Fibroblast of lung (primary cell): ENCODE measurements at regions not wholly inside any gene's neighbourhood (a gene's known extent, or its start where the extent isn't known, plus 50 kb on each side); places are given as distances from the start of the nearest gene placed in this dataset.

ENCODE experiments used
- DNase-seq, 2 donors: peaks; one replicate each; pipeline versions ENCODE4 v3.0.0 to v3.0.0-alpha.2; 2010; ENCODE audit warnings: low read depth in 2 of 2
- H2AFZ ChIP-seq: 2 replicates; pipeline ENCODE4 v1.5.1; 2012; ENCODE audit warnings: low read length, control low read depth, inconsistent platforms
- H3K27ac ChIP-seq: 2 replicates; pipeline ENCODE4 v1.5.1; 2011; ENCODE audit warnings: low read length, control low read depth; ENCODE audit not compliant: insufficient read depth
- H3K27me3 ChIP-seq: 2 replicates; pipeline ENCODE4 v1.5.1; 2011; ENCODE audit warnings: mild to moderate bottlenecking, low read length; ENCODE audit not compliant: control insufficient read depth, insufficient read depth
- H3K36me3 ChIP-seq: 2 replicates; pipeline ENCODE4 v1.5.1; 2011; ENCODE audit warnings: low read length; ENCODE audit not compliant: control insufficient read depth, insufficient read depth
- H3K4me1 ChIP-seq: 2 replicates; pipeline ENCODE4 v1.5.1; 2011; ENCODE audit warnings: low read length; ENCODE audit not compliant: control insufficient read depth, insufficient read depth; ENCODE audit errors: extremely low read depth
- H3K4me2 ChIP-seq: 2 replicates; pipeline ENCODE4 v1.5.1; 2011; ENCODE audit warnings: low read length, control low read depth; ENCODE audit not compliant: insufficient read depth; ENCODE audit errors: extremely low read depth
- H3K4me3 ChIP-seq, 4 experiments: fragments of 200-600 bp in 1 of 4; sonication (generic) in 1 of 4; replicated peaks in 1 of 4; 2 replicates each; pipeline ENCODE4 v1.5.1; 2011 to 2016; ENCODE audit warnings: low read length in 4 of 4, low read depth in 3 of 4, mild to moderate bottlenecking in 3 of 4, control low read depth in 2 of 4, inconsistent platforms in 1 of 4, mixed read lengths in 1 of 4; ENCODE audit not compliant: insufficient read depth in 1 of 4; ENCODE audit errors: control extremely low read depth in 1 of 4
- H3K79me2 ChIP-seq: 2 replicates; pipeline ENCODE4 v1.5.1; 2012; ENCODE audit warnings: mild to moderate bottlenecking, low read length, inconsistent platforms; ENCODE audit not compliant: control insufficient read depth, insufficient read depth
- H3K9ac ChIP-seq: 2 replicates; pipeline ENCODE4 v1.5.1; 2011; ENCODE audit warnings: mild to moderate bottlenecking, low read length, control low read depth; ENCODE audit not compliant: insufficient read depth
- H3K9me3 ChIP-seq: 2 replicates; pipeline ENCODE4 v1.5.1; 2012; ENCODE audit warnings: low read depth, low read length; ENCODE audit not compliant: control insufficient read depth, insufficient read depth
- H4K20me1 ChIP-seq: 2 replicates; pipeline ENCODE4 v1.5.1; 2011; ENCODE audit warnings: low read length; ENCODE audit not compliant: control insufficient read depth, insufficient read depth; ENCODE audit errors: extremely low read depth
- EZH2 ChIP-seq: IDR thresholded peaks from 2 replicates; pipeline ENCODE4 v1.5.1; 2012; ENCODE audit warnings: low read length, control low read depth, mild to moderate bottlenecking; ENCODE audit errors: missing control alignments
- TF ChIP-seq, protein P1 (sequence below), 2 donors: IDR thresholded peaks in 1 of 2; conservative IDR thresholded peaks in 1 of 2; 1 replicate in 1 of 2; 2 replicates in 1 of 2; pipeline ENCODE4 v1.5.1; 2011 to 2012; ENCODE audit warnings: low read length in 2 of 2, control low read depth in 1 of 2, inconsistent platforms in 1 of 2, low read depth in 1 of 2, mild to moderate bottlenecking in 1 of 2

DNA sequence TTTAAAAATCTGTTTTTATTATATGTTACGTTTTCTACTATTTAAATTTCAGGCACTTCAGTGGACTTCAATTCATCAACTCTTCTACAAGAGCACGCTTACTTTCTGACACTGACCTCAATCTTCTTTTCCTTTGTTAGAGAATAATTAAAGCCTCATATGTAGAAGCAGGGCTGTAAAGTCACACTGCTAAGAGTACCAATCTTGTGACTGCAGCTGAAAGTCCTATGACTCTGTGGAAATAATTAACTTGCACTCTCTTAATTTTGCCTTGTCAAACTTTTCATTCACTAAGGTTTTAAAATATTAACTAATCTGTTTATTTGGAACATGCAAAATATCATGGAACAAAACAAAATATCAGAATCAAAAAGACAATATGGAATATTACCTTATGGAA is 498.1 kb downstream of the PCDH10 start:
- no peak overlapping the region for H3K9ac ChIP-seq
- TF ChIP-seq, protein P1, sequence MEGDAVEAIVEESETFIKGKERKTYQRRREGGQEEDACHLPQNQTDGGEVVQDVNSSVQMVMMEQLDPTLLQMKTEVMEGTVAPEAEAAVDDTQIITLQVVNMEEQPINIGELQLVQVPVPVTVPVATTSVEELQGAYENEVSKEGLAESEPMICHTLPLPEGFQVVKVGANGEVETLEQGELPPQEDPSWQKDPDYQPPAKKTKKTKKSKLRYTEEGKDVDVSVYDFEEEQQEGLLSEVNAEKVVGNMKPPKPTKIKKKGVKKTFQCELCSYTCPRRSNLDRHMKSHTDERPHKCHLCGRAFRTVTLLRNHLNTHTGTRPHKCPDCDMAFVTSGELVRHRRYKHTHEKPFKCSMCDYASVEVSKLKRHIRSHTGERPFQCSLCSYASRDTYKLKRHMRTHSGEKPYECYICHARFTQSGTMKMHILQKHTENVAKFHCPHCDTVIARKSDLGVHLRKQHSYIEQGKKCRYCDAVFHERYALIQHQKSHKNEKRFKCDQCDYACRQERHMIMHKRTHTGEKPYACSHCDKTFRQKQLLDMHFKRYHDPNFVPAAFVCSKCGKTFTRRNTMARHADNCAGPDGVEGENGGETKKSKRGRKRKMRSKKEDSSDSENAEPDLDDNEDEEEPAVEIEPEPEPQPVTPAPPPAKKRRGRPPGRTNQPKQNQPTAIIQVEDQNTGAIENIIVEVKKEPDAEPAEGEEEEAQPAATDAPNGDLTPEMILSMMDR (conservative IDR thresholded peaks at IDR 0.05 in 1 of 2, IDR thresholded peaks at IDR 0.05 in 1 of 2; ENCODE audit: low read depth in 1 of 2, low read length in 2 of 2), result no peak
- TF ChIP-seq EZH2, result no peak
- H3K4me2 ChIP-seq, result no peak overlapping the region
- no peak overlapping the region for H3K4me3 ChIP-seq
- no peaks in the 10 kb centered on the region for H3K79me2 ChIP-seq
- H2AFZ ChIP-seq, result no peak overlapping the region
- DNase-seq, result no peak
- no peaks in the 10 kb centered on the region for H3K4me1 ChIP-seq
- no peaks in the 10 kb centered on the region for H3K27me3 ChIP-seq
- H3K9me3 ChIP-seq, result no peaks in the 10 kb centered on the region
- no peak overlapping the region for H3K27ac ChIP-seq
- no peaks in the 10 kb centered on the region for H4K20me1 ChIP-seq
- no peaks in the 10 kb centered on the region for H3K36me3 ChIP-seq

GRCh38 chr4:133641191-133641590 is 492.1 kb downstream of the PCDH10 start:
- Histone ChIP-seq H2AFZ (no peak overlapping the region), H3K9ac (no peak overlapping the region), H3K4me3 (no peak overlapping the region), H3K4me1 (no peaks in the 10 kb centered on the region), H4K20me1 (no peaks in the 10 kb centered on the region), H3K4me2 (no peak overlapping the region), H3K9me3 (no peaks in the 10 kb centered on the region), H3K27me3 (no peaks in the 10 kb centered on the region), H3K79me2 (no peaks in the 10 kb centered on the region), H3K36me3 (no peaks in the 10 kb centered on the region), H3K27ac (no peak overlapping the region)
- TF ChIP-seq, protein P1 (conservative IDR thresholded peaks at IDR 0.05 in 1 of 2, IDR thresholded peaks at IDR 0.05 in 1 of 2; ENCODE audit: low read depth in 1 of 2, low read length in 2 of 2), result no peak
- TF ChIP-seq EZH2, result no peak
- DNase-seq, result no peak

GRCh38 chr4:133638751-133639150 is 489.7 kb downstream of the PCDH10 start:
- no peaks in the 10 kb centered on the region for H3K79me2 ChIP-seq
- H2AFZ ChIP-seq, result no peak overlapping the region

More at GRCh38 chr4:133638751-133639150, 489.7 kb downstream of the PCDH10 start:
- TF ChIP-seq, protein P1 (conservative IDR thresholded peaks at IDR 0.05 in 1 of 2, IDR thresholded peaks at IDR 0.05 in 1 of 2; ENCODE audit: low read depth in 1 of 2, low read length in 2 of 2), result no peak
- no peak for TF ChIP-seq EZH2
- H3K36me3 ChIP-seq, result no peaks in the 10 kb centered on the region
- no peak overlapping the region for H3K4me3 ChIP-seq
- no peaks in the 10 kb centered on the region for H3K9me3 ChIP-seq
- no peak for DNase-seq
- no peak overlapping the region for H3K9ac ChIP-seq
- H3K4me1 ChIP-seq, result no peaks in the 10 kb centered on the region
- H3K27ac ChIP-seq, result no peak overlapping the region
- no peak overlapping the region for H3K4me2 ChIP-seq
- no peaks in the 10 kb centered on the region for H3K27me3 ChIP-seq
- H4K20me1 ChIP-seq, result no peaks in the 10 kb centered on the region
